Tibial nerve (tissue), 3 donors: ENCODE measurements at regions not wholly inside any gene's neighbourhood (a gene's known extent, or its start where the extent isn't known, plus 50 kb on each side); places are given as distances from the start of the nearest gene placed in this dataset.

Source experiments
- POLR2A ChIP-seq, 2 donors: fragments of 450-650 bp; IDR thresholded peaks; one replicate each; pipeline ENCODE4 v1.6.1; 2017; ENCODE audit warnings: antibody characterized with exemption in 2 of 2, mild to moderate bottlenecking in 2 of 2, moderate library complexity in 2 of 2
- TF ChIP-seq, protein P1 (sequence below), 5 experiments: fragments of 200-600 bp in 3 of 5; fragments of 450-650 bp in 2 of 5; sonication (generic) in 3 of 5; IDR thresholded peaks; one replicate each; pipeline ENCODE4 v1.5.1; 2016 to 2019; ENCODE audit warnings: antibody characterized with exemption in 5 of 5, mild to moderate bottlenecking in 3 of 5, moderate library complexity in 2 of 5

DNA sequence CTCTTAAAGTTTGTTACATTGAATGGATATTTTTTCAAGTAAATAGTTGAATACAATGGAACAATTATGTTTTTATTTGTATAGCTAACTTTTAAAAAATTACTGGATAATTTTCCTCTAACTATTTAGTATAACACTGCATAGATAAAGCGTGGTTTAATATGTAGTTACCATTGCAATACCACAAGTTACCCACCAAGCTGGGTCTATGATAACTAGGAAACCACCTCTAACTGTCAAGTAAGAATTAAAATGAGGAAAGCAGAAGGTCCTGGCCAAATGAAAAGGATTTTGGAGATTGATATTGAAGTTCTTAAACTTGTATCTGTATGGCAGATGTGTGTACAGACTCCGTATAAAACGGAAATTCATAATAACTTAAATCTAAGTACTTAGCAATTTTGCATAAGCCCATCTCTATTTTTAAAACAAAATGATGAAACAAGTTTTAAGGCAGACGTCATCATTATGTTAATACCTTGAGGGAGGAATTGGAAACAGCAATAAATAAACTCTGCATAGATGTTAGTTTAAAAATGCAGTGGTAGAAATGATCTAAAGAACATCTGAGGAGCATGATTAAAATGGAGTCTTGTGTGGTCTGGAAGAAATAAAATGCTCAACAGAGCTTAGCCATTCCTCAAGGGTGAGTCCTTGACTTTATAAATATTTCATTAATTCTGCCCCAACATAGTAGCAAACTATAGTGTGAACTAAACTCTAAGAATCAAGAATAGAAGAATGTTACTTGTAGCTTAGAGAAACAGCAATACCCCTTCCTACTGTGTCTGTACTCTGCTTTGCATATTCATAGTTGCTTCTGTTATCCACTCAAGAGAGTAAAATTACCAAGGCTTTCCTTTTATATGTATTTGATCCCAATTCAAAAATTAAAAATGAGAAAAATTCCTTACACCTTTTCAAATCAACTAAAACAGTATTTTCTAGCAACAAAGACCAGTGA, 206.4 kb upstream of the FERD3L start:
- TF ChIP-seq, protein P1, sequence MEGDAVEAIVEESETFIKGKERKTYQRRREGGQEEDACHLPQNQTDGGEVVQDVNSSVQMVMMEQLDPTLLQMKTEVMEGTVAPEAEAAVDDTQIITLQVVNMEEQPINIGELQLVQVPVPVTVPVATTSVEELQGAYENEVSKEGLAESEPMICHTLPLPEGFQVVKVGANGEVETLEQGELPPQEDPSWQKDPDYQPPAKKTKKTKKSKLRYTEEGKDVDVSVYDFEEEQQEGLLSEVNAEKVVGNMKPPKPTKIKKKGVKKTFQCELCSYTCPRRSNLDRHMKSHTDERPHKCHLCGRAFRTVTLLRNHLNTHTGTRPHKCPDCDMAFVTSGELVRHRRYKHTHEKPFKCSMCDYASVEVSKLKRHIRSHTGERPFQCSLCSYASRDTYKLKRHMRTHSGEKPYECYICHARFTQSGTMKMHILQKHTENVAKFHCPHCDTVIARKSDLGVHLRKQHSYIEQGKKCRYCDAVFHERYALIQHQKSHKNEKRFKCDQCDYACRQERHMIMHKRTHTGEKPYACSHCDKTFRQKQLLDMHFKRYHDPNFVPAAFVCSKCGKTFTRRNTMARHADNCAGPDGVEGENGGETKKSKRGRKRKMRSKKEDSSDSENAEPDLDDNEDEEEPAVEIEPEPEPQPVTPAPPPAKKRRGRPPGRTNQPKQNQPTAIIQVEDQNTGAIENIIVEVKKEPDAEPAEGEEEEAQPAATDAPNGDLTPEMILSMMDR (IDR thresholded peaks at IDR 0.05), result no peak
- TF ChIP-seq POLR2A (IDR thresholded peaks at IDR 0.05), result no peak
